HCT116 (cell line): ENCODE measurements at regions not wholly inside any gene's neighbourhood (a gene's known extent, or its start where the extent isn't known, plus 50 kb on each side); places are given as distances from the start of the nearest gene placed in this dataset.

ENCODE experiments used
- ATAC-seq: fragments of 200-7000 bp; cut with Tn5 transposase; 2 replicates; pipeline ENCODE4 v1.9.1; 2020; ENCODE audit warnings: mild to moderate bottlenecking, moderate library complexity
- BruUV-seq: library from RNA; stranded (reverse); fragments of 400-500 nt; replicated peaks from 2 replicates; lab custom pipeline; 2021; lab: Mats Ljungman, UMichigan
- CTCF ChIA-PET: fragments of 300-600 bp; sonication (Branson Sonifier 250); formaldehyde crosslinking; loops from one replicate; lab custom pipeline; 2021; ENCODE audit warnings: antibody characterized with exemption; lab: Charles Lee
- POLR2A ChIA-PET: fragments of 300-600, 350-600 bp; sonication (Branson Sonifier 250); formaldehyde crosslinking; loops from one replicate; lab custom pipeline; 2021; ENCODE audit warnings: antibody characterized with exemption; lab: Charles Lee
- RAD21 ChIA-PET, 2 experiments: fragments of 300-600 bp; sonication (Branson Sonifier 250); formaldehyde crosslinking; loops; one replicate each; lab custom pipeline; 2023; ENCODE audit warnings: low total read pairs in 2 of 2; ENCODE audit not compliant: uncharacterized antibody in 2 of 2, unreplicated experiment in 2 of 2, low non-redundant PET in 1 of 2; lab: Charles Lee
- DNase-seq: peaks from one replicate; pipeline ENCODE4 v3.0.0-alpha.2; 2010; ENCODE audit warnings: low read depth, low spot score
- H2AFZ ChIP-seq: fragments of 200-600 bp; shearing (Covaris generic), sonication (generic); 2 replicates; pipeline ENCODE4 v1.6.1; 2017; ENCODE audit warnings: low read depth, mixed run types, mixed read lengths, antibody characterized with exemption, low read length; ENCODE audit not compliant: poor library complexity, severe bottlenecking
- H3K27ac ChIP-seq: 2 replicates; pipeline ENCODE4 v1.5.1; 2012; ENCODE audit warnings: low read depth, low read length
- H3K27me3 ChIP-seq: fragments of 200-600 bp; sonication (generic); 2 replicates; pipeline ENCODE4 v1.6.1; 2016; ENCODE audit warnings: mixed run types, low read length, mixed read lengths; ENCODE audit not compliant: insufficient read depth
- H3K36me3 ChIP-seq, 2 experiments: fragments of 200-500 bp in 1 of 2; fragments of 200-600 bp in 1 of 2; sonication (Bioruptor generic) in 1 of 2; sonication (generic) in 1 of 2; 2 replicates each; pipeline versions ENCODE4 v1.5.1 to v1.6.1; 2014 to 2016; ENCODE audit warnings: low read length in 2 of 2, inconsistent platforms in 1 of 2, mixed read lengths in 1 of 2, mixed run types in 1 of 2; ENCODE audit not compliant: insufficient read depth in 2 of 2, control insufficient read depth in 1 of 2
- H3K4me1 ChIP-seq, 2 experiments: fragments of 200-600 bp in 1 of 2; sonication (generic) in 1 of 2; 2 replicates each; pipeline versions ENCODE4 v1.5.1 to v1.6.1; 2012 to 2017; ENCODE audit warnings: low read length in 2 of 2, inconsistent platforms in 1 of 2, mild to moderate bottlenecking in 1 of 2, mixed read lengths in 1 of 2, mixed run types in 1 of 2, moderate library complexity in 1 of 2; ENCODE audit not compliant: insufficient read depth in 2 of 2, control insufficient read depth in 1 of 2
- H3K4me2 ChIP-seq: fragments of 200-600 bp; sonication (generic); 2 replicates; pipeline ENCODE4 v1.6.1; 2017; ENCODE audit warnings: mixed run types, low read length, mixed read lengths
- H3K4me3 ChIP-seq, 2 experiments: fragments of 200-600 bp in 1 of 2; sonication (generic) in 1 of 2; replicated peaks in 1 of 2; 2 replicates each; pipeline ENCODE4 v1.5.1; 2011 to 2016; ENCODE audit warnings: low read length in 2 of 2, control low read depth in 1 of 2, low read depth in 1 of 2, mild to moderate bottlenecking in 1 of 2, mixed read lengths in 1 of 2, mixed run types in 1 of 2
- H3K79me2 ChIP-seq: fragments of 200-600 bp; sonication (generic); 2 replicates; pipeline ENCODE4 v1.6.1; 2017; ENCODE audit warnings: mild to moderate bottlenecking, mixed run types, low read length, moderate library complexity, mixed read lengths; ENCODE audit not compliant: insufficient read depth
- H3K9ac ChIP-seq: fragments of 200-600 bp; sonication (generic); 2 replicates; pipeline ENCODE4 v1.6.1; 2016; ENCODE audit warnings: low read length, mixed read lengths
- H3K9me2 ChIP-seq: fragments of 200-600 bp; sonication (generic), shearing (Covaris generic); 2 replicates; pipeline ENCODE4 v1.6.1; 2017; ENCODE audit warnings: mixed run types, mild to moderate bottlenecking, moderate library complexity; ENCODE audit not compliant: insufficient read depth
- H3K9me3 ChIP-seq, 2 experiments: fragments of 200-500 bp in 1 of 2; fragments of 200-600 bp in 1 of 2; sonication (Bioruptor generic) in 1 of 2; sonication (generic) in 1 of 2; 2 replicates each; pipeline ENCODE4 v1.6.1; 2014 to 2017; ENCODE audit warnings: low read length in 2 of 2, mixed read lengths in 2 of 2, inconsistent platforms in 1 of 2, low read depth in 1 of 2, mild to moderate bottlenecking in 1 of 2, mixed run types in 1 of 2, moderate library complexity in 1 of 2; ENCODE audit not compliant: control insufficient read depth in 1 of 2, insufficient read depth in 1 of 2
- H4K20me1 ChIP-seq: fragments of 200-600 bp; sonication (generic), shearing (Covaris generic); 2 replicates; pipeline ENCODE4 v1.6.1; 2017; ENCODE audit warnings: mixed run types, mild to moderate bottlenecking, moderate library complexity; ENCODE audit not compliant: insufficient read depth
- ELF1 ChIP-seq: IDR thresholded peaks from 2 replicates; pipeline ENCODE4 v1.6.1; 2012; ENCODE audit warnings: low read depth, borderline replicate concordance
- EZH2 ChIP-seq: fragments of 200-600 bp; sonication (generic); IDR thresholded peaks from 2 replicates; pipeline ENCODE4 v1.6.1; 2017; ENCODE audit warnings: antibody characterized with exemption, mixed run types
- EZH2phosphoT487 ChIP-seq: fragments of 200-600 bp; IDR thresholded peaks from 2 replicates; pipeline ENCODE4 v1.6.1; 2018; ENCODE audit warnings: antibody characterized with exemption, borderline replicate concordance
- FOSL1 ChIP-seq: IDR thresholded peaks from 2 replicates; pipeline ENCODE4 v1.6.1; 2012; ENCODE audit warnings: low read depth
- JUND ChIP-seq: IDR thresholded peaks from 2 replicates; pipeline ENCODE4 v1.6.1; 2012
- POLR2A ChIP-seq: IDR thresholded peaks from 2 replicates; pipeline ENCODE4 v1.7.0; 2011; ENCODE audit warnings: borderline replicate concordance; ENCODE audit not compliant: insufficient read depth, insufficient read length; ENCODE audit errors: extremely low read depth
- SP1 ChIP-seq: IDR thresholded peaks from 2 replicates; pipeline ENCODE4 v1.6.1; 2012; ENCODE audit warnings: low read depth
- TCF7L2 ChIP-seq: IDR thresholded peaks from 2 replicates; pipeline ENCODE4 v1.7.0; 2011; ENCODE audit warnings: borderline replicate concordance, inconsistent platforms; ENCODE audit not compliant: insufficient read depth, insufficient read length; ENCODE audit errors: extremely low read depth
- YY1 ChIP-seq: IDR thresholded peaks from 2 replicates; pipeline ENCODE4 v1.6.1; 2011; ENCODE audit warnings: low read length, low read depth, moderate library complexity, mild to moderate bottlenecking; ENCODE audit not compliant: insufficient replicate concordance; ENCODE audit errors: extremely low read depth
- ZFX ChIP-seq: fragments of 450-650 bp; IDR thresholded peaks from 2 replicates; pipeline ENCODE4 v1.6.1; 2017
- intact Hi-C: fragments of 100-400 bp; cut with micrococcal nuclease; formaldehyde crosslinking; loops from 2 replicates; pipeline ENCODE4 v1.10.0; 2022
- TF ChIP-seq, protein P1 (sequence below): IDR thresholded peaks from 2 replicates; pipeline ENCODE4 v1.6.1; 2012
- TF ChIP-seq, protein P2 (sequence below): IDR thresholded peaks from 2 replicates; pipeline ENCODE4 v1.6.1; 2011; ENCODE audit warnings: mild to moderate bottlenecking, low read length, moderate library complexity; ENCODE audit not compliant: insufficient replicate concordance; ENCODE audit errors: extremely low read depth

DNA sequence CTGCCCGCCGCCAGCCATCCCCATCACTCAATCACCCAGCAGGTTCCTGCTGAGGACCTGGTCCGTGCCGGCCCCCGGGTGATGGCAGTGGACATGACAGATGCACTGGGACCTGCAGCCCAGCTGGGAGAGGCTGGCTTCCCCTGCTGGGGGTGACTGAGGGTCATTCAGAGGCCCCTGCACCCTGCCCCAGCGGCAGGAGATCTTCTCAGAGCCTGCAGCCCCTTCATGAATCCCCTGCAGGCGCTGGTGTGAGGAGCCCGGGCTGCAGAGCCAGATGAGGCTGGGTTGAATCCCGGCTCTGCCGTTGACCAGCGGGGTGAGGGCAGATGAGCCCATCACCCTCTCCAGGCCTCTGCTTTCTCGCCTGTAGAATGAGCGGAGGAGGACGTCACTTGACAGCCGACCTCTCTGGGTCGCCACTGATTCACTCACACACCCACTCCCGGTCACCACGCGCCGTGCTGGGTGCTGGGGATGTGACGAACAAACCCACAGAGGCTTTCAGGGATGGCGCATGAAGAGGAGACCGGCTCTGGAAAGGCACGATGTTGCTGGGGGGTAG is 95.2 kb upstream of the CIBAR2 start:
- no peak overlapping the region for H3K27ac ChIP-seq
- H3K4me1 ChIP-seq, result peaks cover 13 to 67% of the 10 kb centered on the region in 2 experiments; a peak in 3 of 4 replicates
- H3K9me3 ChIP-seq, result no peaks in the 10 kb centered on the region
- peaks cover 4% of the 10 kb centered on the region; the same call in 1 of the 2 replicates for H3K79me2 ChIP-seq
- H3K4me3 ChIP-seq, result no peak overlapping the region
- ChIA-PET POLR2A (no interaction called here), RAD21 (no interaction called here), CTCF (no interaction called here)
- no peak for ATAC-seq
- BruUV-seq, result no TSS peak
- TF ChIP-seq EZH2, result no peak
- TF ChIP-seq SP1, result no peak
- no peak for TF ChIP-seq JUND
- no peaks in the 10 kb centered on the region for H3K36me3 ChIP-seq
- H3K4me2 ChIP-seq, result no peak overlapping the region
- intact Hi-C loops, result no loop called here
- DNase-seq, result no peak
- no peaks in the 10 kb centered on the region for H3K9me2 ChIP-seq
- H3K27me3 ChIP-seq, result no peaks in the 10 kb centered on the region
- no peak overlapping the region for H2AFZ ChIP-seq
- H4K20me1 ChIP-seq, result no peaks in the 10 kb centered on the region; the same call in 1 of the 2 replicates
- no peak overlapping the region for H3K9ac ChIP-seq

DNA sequence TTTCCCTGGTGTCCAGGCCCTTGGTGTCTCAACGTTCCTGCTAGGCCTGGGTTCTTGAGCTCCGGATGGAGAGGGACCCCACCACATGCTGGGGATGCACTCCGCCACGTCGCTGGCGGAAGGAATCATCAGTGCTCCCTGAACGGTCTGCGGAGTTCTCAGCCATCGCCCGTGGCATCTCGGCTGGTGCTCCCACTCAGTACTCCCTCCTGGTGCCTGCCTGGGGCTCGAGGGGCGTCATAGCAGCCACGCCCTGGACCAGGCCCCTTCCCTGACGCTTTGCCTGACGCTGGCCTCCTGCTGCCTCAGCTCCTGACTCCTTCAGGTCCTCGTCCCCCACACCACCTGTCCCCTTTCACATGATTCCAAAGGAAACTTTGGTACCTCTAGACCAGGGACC is 95.9 kb upstream of the CIBAR2 start:
- TF ChIP-seq TCF7L2 (no peak), POLR2A (no peak), ZFX (no peak), FOSL1 (no peak), SP1 (no peak), EZH2phosphoT487 (no peak), ELF1 (no peak), YY1 (no peak)
- TF ChIP-seq, protein P1, sequence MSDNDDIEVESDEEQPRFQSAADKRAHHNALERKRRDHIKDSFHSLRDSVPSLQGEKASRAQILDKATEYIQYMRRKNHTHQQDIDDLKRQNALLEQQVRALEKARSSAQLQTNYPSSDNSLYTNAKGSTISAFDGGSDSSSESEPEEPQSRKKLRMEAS, result no peak
- TF ChIP-seq, protein P2, sequence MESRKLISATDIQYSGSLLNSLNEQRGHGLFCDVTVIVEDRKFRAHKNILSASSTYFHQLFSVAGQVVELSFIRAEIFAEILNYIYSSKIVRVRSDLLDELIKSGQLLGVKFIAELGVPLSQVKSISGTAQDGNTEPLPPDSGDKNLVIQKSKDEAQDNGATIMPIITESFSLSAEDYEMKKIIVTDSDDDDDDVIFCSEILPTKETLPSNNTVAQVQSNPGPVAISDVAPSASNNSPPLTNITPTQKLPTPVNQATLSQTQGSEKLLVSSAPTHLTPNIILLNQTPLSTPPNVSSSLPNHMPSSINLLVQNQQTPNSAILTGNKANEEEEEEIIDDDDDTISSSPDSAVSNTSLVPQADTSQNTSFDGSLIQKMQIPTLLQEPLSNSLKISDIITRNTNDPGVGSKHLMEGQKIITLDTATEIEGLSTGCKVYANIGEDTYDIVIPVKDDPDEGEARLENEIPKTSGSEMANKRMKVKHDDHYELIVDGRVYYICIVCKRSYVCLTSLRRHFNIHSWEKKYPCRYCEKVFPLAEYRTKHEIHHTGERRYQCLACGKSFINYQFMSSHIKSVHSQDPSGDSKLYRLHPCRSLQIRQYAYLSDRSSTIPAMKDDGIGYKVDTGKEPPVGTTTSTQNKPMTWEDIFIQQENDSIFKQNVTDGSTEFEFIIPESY, result no peak
- TF ChIP-seq, all 23 proteins: peak for 0
- H3K4me1 ChIP-seq, result peaks cover 13 to 66% of the 10 kb centered on the region in 2 experiments; a peak in 3 of 4 replicates
- H4K20me1 ChIP-seq, result no peaks in the 10 kb centered on the region; the same call in 1 of the 2 replicates
- intact Hi-C loops, result no loop called here
- no peaks in the 10 kb centered on the region for H3K36me3 ChIP-seq
- no peak overlapping the region for H3K27ac ChIP-seq
- no peak overlapping the region for H2AFZ ChIP-seq
- CTCF ChIA-PET, result no interaction called here
- DNase-seq (no peak), ATAC-seq (no peak)
- no peak overlapping the region for H3K4me3 ChIP-seq
- RAD21 ChIA-PET, result no interaction called here
- no peak overlapping the region for H3K9ac ChIP-seq
- peaks cover 4% of the 10 kb centered on the region; the same call in 1 of the 2 replicates for H3K79me2 ChIP-seq
- H3K9me3 ChIP-seq, result no peaks in the 10 kb centered on the region
- BruUV-seq, result no TSS peak
- H3K4me2 ChIP-seq, result no peak overlapping the region
- no peaks in the 10 kb centered on the region for H3K27me3 ChIP-seq
- POLR2A ChIA-PET, result no interaction called here
- H3K9me2 ChIP-seq, result no peaks in the 10 kb centered on the region
